HCT116 (cell line): ENCODE measurements at regions not wholly inside any gene's neighbourhood (a gene's known extent, or its start where the extent isn't known, plus 50 kb on each side); places are given as distances from the start of the nearest gene placed in this dataset.

Source experiments
- ATAC-seq: fragments of 200-7000 bp; cut with Tn5 transposase; 2 replicates; pipeline ENCODE4 v1.9.1; 2020; ENCODE audit warnings: mild to moderate bottlenecking, moderate library complexity
- BruUV-seq: library from RNA; stranded (reverse); fragments of 400-500 nt; replicated peaks from 2 replicates; lab custom pipeline; 2021; lab: Mats Ljungman, UMichigan
- CTCF ChIA-PET: fragments of 300-600 bp; sonication (Branson Sonifier 250); formaldehyde crosslinking; loops from one replicate; lab custom pipeline; 2021; ENCODE audit warnings: antibody characterized with exemption; lab: Charles Lee
- POLR2A ChIA-PET: fragments of 300-600, 350-600 bp; sonication (Branson Sonifier 250); formaldehyde crosslinking; loops from one replicate; lab custom pipeline; 2021; ENCODE audit warnings: antibody characterized with exemption; lab: Charles Lee
- RAD21 ChIA-PET, 2 experiments: fragments of 300-600 bp; sonication (Branson Sonifier 250); formaldehyde crosslinking; loops; one replicate each; lab custom pipeline; 2023; ENCODE audit warnings: low total read pairs in 2 of 2; ENCODE audit not compliant: uncharacterized antibody in 2 of 2, unreplicated experiment in 2 of 2, low non-redundant PET in 1 of 2; lab: Charles Lee
- DNase-seq: peaks from one replicate; pipeline ENCODE4 v3.0.0-alpha.2; 2010; ENCODE audit warnings: low read depth, low spot score
- H2AFZ ChIP-seq: fragments of 200-600 bp; shearing (Covaris generic), sonication (generic); 2 replicates; pipeline ENCODE4 v1.6.1; 2017; ENCODE audit warnings: low read depth, mixed run types, mixed read lengths, antibody characterized with exemption, low read length; ENCODE audit not compliant: poor library complexity, severe bottlenecking
- H3K27ac ChIP-seq: 2 replicates; pipeline ENCODE4 v1.5.1; 2012; ENCODE audit warnings: low read depth, low read length
- H3K27me3 ChIP-seq: fragments of 200-600 bp; sonication (generic); 2 replicates; pipeline ENCODE4 v1.6.1; 2016; ENCODE audit warnings: mixed run types, low read length, mixed read lengths; ENCODE audit not compliant: insufficient read depth
- H3K36me3 ChIP-seq, 2 experiments: fragments of 200-500 bp in 1 of 2; fragments of 200-600 bp in 1 of 2; sonication (Bioruptor generic) in 1 of 2; sonication (generic) in 1 of 2; 2 replicates each; pipeline versions ENCODE4 v1.5.1 to v1.6.1; 2014 to 2016; ENCODE audit warnings: low read length in 2 of 2, inconsistent platforms in 1 of 2, mixed read lengths in 1 of 2, mixed run types in 1 of 2; ENCODE audit not compliant: insufficient read depth in 2 of 2, control insufficient read depth in 1 of 2
- H3K4me1 ChIP-seq, 2 experiments: fragments of 200-600 bp in 1 of 2; sonication (generic) in 1 of 2; 2 replicates each; pipeline versions ENCODE4 v1.5.1 to v1.6.1; 2012 to 2017; ENCODE audit warnings: low read length in 2 of 2, inconsistent platforms in 1 of 2, mild to moderate bottlenecking in 1 of 2, mixed read lengths in 1 of 2, mixed run types in 1 of 2, moderate library complexity in 1 of 2; ENCODE audit not compliant: insufficient read depth in 2 of 2, control insufficient read depth in 1 of 2
- H3K4me2 ChIP-seq: fragments of 200-600 bp; sonication (generic); 2 replicates; pipeline ENCODE4 v1.6.1; 2017; ENCODE audit warnings: mixed run types, low read length, mixed read lengths
- H3K4me3 ChIP-seq, 2 experiments: fragments of 200-600 bp in 1 of 2; sonication (generic) in 1 of 2; replicated peaks in 1 of 2; 2 replicates each; pipeline ENCODE4 v1.5.1; 2011 to 2016; ENCODE audit warnings: low read length in 2 of 2, control low read depth in 1 of 2, low read depth in 1 of 2, mild to moderate bottlenecking in 1 of 2, mixed read lengths in 1 of 2, mixed run types in 1 of 2
- H3K79me2 ChIP-seq: fragments of 200-600 bp; sonication (generic); 2 replicates; pipeline ENCODE4 v1.6.1; 2017; ENCODE audit warnings: mild to moderate bottlenecking, mixed run types, low read length, moderate library complexity, mixed read lengths; ENCODE audit not compliant: insufficient read depth
- H3K9ac ChIP-seq: fragments of 200-600 bp; sonication (generic); 2 replicates; pipeline ENCODE4 v1.6.1; 2016; ENCODE audit warnings: low read length, mixed read lengths
- H3K9me2 ChIP-seq: fragments of 200-600 bp; sonication (generic), shearing (Covaris generic); 2 replicates; pipeline ENCODE4 v1.6.1; 2017; ENCODE audit warnings: mixed run types, mild to moderate bottlenecking, moderate library complexity; ENCODE audit not compliant: insufficient read depth
- H3K9me3 ChIP-seq, 2 experiments: fragments of 200-500 bp in 1 of 2; fragments of 200-600 bp in 1 of 2; sonication (Bioruptor generic) in 1 of 2; sonication (generic) in 1 of 2; 2 replicates each; pipeline ENCODE4 v1.6.1; 2014 to 2017; ENCODE audit warnings: low read length in 2 of 2, mixed read lengths in 2 of 2, inconsistent platforms in 1 of 2, low read depth in 1 of 2, mild to moderate bottlenecking in 1 of 2, mixed run types in 1 of 2, moderate library complexity in 1 of 2; ENCODE audit not compliant: control insufficient read depth in 1 of 2, insufficient read depth in 1 of 2
- H4K20me1 ChIP-seq: fragments of 200-600 bp; sonication (generic), shearing (Covaris generic); 2 replicates; pipeline ENCODE4 v1.6.1; 2017; ENCODE audit warnings: mixed run types, mild to moderate bottlenecking, moderate library complexity; ENCODE audit not compliant: insufficient read depth
- CBX3 ChIP-seq: IDR thresholded peaks from 2 replicates; pipeline ENCODE4 v1.6.1; 2012; ENCODE audit warnings: low read depth
- CEBPB ChIP-seq: IDR thresholded peaks from 2 replicates; pipeline ENCODE4 v1.6.1; 2012; ENCODE audit warnings: low read depth
- ELF1 ChIP-seq: IDR thresholded peaks from 2 replicates; pipeline ENCODE4 v1.6.1; 2012; ENCODE audit warnings: low read depth, borderline replicate concordance
- EZH2 ChIP-seq: fragments of 200-600 bp; sonication (generic); IDR thresholded peaks from 2 replicates; pipeline ENCODE4 v1.6.1; 2017; ENCODE audit warnings: antibody characterized with exemption, mixed run types
- FOSL1 ChIP-seq: IDR thresholded peaks from 2 replicates; pipeline ENCODE4 v1.6.1; 2012; ENCODE audit warnings: low read depth
- JUND ChIP-seq: IDR thresholded peaks from 2 replicates; pipeline ENCODE4 v1.6.1; 2012
- MAX ChIP-seq: IDR thresholded peaks from 2 replicates; pipeline ENCODE4 v1.6.1; 2012
- POLR2A ChIP-seq: IDR thresholded peaks from 2 replicates; pipeline ENCODE4 v1.7.0; 2011; ENCODE audit warnings: borderline replicate concordance; ENCODE audit not compliant: insufficient read depth, insufficient read length; ENCODE audit errors: extremely low read depth
- RAD21 ChIP-seq: IDR thresholded peaks from 2 replicates; pipeline ENCODE4 v1.6.1; 2012; ENCODE audit warnings: low read depth, mild to moderate bottlenecking
- REST ChIP-seq: IDR thresholded peaks from 2 replicates; pipeline ENCODE4 v1.6.1; 2012; ENCODE audit warnings: low read depth
- SRF ChIP-seq: IDR thresholded peaks from 2 replicates; pipeline ENCODE4 v1.6.1; 2012; ENCODE audit warnings: low read depth
- TCF7L2 ChIP-seq: IDR thresholded peaks from 2 replicates; pipeline ENCODE4 v1.7.0; 2011; ENCODE audit warnings: borderline replicate concordance, inconsistent platforms; ENCODE audit not compliant: insufficient read depth, insufficient read length; ENCODE audit errors: extremely low read depth
- YY1 ChIP-seq: IDR thresholded peaks from 2 replicates; pipeline ENCODE4 v1.6.1; 2011; ENCODE audit warnings: low read length, low read depth, moderate library complexity, mild to moderate bottlenecking; ENCODE audit not compliant: insufficient replicate concordance; ENCODE audit errors: extremely low read depth
- ZFX ChIP-seq: fragments of 450-650 bp; IDR thresholded peaks from 2 replicates; pipeline ENCODE4 v1.6.1; 2017
- ZNF274 ChIP-seq: fragments of 200-500 bp; sonication (Bioruptor generic); IDR thresholded peaks from 2 replicates; pipeline ENCODE4 v1.6.1; 2014; ENCODE audit warnings: mild to moderate bottlenecking, low read depth, low read length, inconsistent platforms
- intact Hi-C: fragments of 100-400 bp; cut with micrococcal nuclease; formaldehyde crosslinking; loops from 2 replicates; pipeline ENCODE4 v1.10.0; 2022
- TF ChIP-seq, protein P1 (sequence below): IDR thresholded peaks from 2 replicates; pipeline ENCODE4 v1.6.1; 2012
- TF ChIP-seq, protein P2 (sequence below): IDR thresholded peaks from 2 replicates; pipeline ENCODE4 v1.6.1; 2011; ENCODE audit warnings: mild to moderate bottlenecking, low read length, moderate library complexity; ENCODE audit not compliant: insufficient replicate concordance; ENCODE audit errors: extremely low read depth

GRCh38 chrX:45669715-45670340, 469.2 kb upstream of the DIPK2B start:
- H3K9me3 ChIP-seq = no peaks in the 10 kb centered on the region
- peaks cover 19 to 41% of the 10 kb centered on the region in 2 experiments for H3K4me1 ChIP-seq
- DNase-seq (no peak), ATAC-seq (no peak)
- peak overlapping the region; percentile 67 for H3K4me2 ChIP-seq
- H2AFZ ChIP-seq = no peak overlapping the region
- H4K20me1 ChIP-seq = no peaks in the 10 kb centered on the region
- H3K4me3 ChIP-seq = no peak overlapping the region
- no peaks in the 10 kb centered on the region for H3K36me3 ChIP-seq
- H3K27ac ChIP-seq = peak overlapping the region; percentile 89; the same call in 1 of the 2 replicates
- H3K27me3 ChIP-seq = no peaks in the 10 kb centered on the region
- no TSS peak for BruUV-seq
- ChIA-PET CTCF (interaction anchor here (0.6 kb wide), 1 partner anchor 795 kb away, joined by 4 read pairs; no protein-coding TSS in a partner anchor), POLR2A (interaction anchor here (1.1 kb wide), 1 partner anchor 41 kb away, joined by 3 read pairs; no protein-coding TSS in a partner anchor), RAD21 (no interaction called here)
- intact Hi-C loops = loop anchor here (2.0 kb wide), 1 partner anchor 41 kb away; no protein-coding TSS in a partner anchor
- no peaks in the 10 kb centered on the region for H3K9me2 ChIP-seq
- no peak for TF ChIP-seq MAX
- TF ChIP-seq ZNF274 = no peak
- no peak for TF ChIP-seq CEBPB
- TF ChIP-seq RAD21 = no peak
- TF ChIP-seq CBX3 = no peak
- no peak for TF ChIP-seq FOSL1
- TF ChIP-seq SRF = no peak
- no peak for TF ChIP-seq YY1
- TF ChIP-seq POLR2A = no peak
- TF ChIP-seq, protein P1, sequence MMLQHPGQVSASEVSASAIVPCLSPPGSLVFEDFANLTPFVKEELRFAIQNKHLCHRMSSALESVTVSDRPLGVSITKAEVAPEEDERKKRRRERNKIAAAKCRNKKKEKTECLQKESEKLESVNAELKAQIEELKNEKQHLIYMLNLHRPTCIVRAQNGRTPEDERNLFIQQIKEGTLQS = no peak
- no peak for TF ChIP-seq EZH2
- no peak for TF ChIP-seq JUND
- no peak for TF ChIP-seq ELF1
- TF ChIP-seq TCF7L2 = no peak
- TF ChIP-seq REST = no peak
- no peak for TF ChIP-seq ZFX
- TF ChIP-seq, protein P2, sequence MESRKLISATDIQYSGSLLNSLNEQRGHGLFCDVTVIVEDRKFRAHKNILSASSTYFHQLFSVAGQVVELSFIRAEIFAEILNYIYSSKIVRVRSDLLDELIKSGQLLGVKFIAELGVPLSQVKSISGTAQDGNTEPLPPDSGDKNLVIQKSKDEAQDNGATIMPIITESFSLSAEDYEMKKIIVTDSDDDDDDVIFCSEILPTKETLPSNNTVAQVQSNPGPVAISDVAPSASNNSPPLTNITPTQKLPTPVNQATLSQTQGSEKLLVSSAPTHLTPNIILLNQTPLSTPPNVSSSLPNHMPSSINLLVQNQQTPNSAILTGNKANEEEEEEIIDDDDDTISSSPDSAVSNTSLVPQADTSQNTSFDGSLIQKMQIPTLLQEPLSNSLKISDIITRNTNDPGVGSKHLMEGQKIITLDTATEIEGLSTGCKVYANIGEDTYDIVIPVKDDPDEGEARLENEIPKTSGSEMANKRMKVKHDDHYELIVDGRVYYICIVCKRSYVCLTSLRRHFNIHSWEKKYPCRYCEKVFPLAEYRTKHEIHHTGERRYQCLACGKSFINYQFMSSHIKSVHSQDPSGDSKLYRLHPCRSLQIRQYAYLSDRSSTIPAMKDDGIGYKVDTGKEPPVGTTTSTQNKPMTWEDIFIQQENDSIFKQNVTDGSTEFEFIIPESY = no peak
- peak overlapping the region; percentile 58 for H3K9ac ChIP-seq
- no peaks in the 10 kb centered on the region for H3K79me2 ChIP-seq
